ELF-1 (cell line): ENCODE measurements at regions not wholly inside any gene's neighbourhood (a gene's known extent, or its start where the extent isn't known, plus 50 kb on each side); places are given as distances from the start of the nearest gene placed in this dataset.
"Not testable (repeated sequence)": the region's sequence is repeated elsewhere in the genome, so short reads cannot be mapped to it uniquely, and the experiment has no call there.

ENCODE experiments used
- DNase-seq: peaks from one replicate; pipeline ENCODE4 v3.0.0-alpha.2; 2016; ENCODE audit warnings: low read depth, low spot score

GRCh38 chr5:67644221-67644920 is 447.8 kb upstream of the CD180 start:
- DNase-seq = no peak

- no peak for DNase-seq
Measured at GRCh38 chr5:67643536-67643935, 446.9 kb upstream of the CD180 start.

GRCh38 chr5:67639976-67640375 is 443.4 kb upstream of the CD180 start:
- DNase-seq = no peak

GRCh38 chr5:67639313-67639712 is 442.7 kb upstream of the CD180 start:
- no peak for DNase-seq

- no peak for DNase-seq
Measured at GRCh38 chr5:67636850-67637524, 440.4 kb upstream of the CD180 start.

GRCh38 chr5:67636091-67636490 is 439.5 kb upstream of the CD180 start:
- DNase-seq = no peak

- DNase-seq = not testable (repeated sequence)
Measured at GRCh38 chr5:67627079-67627478, 430.5 kb upstream of the CD180 start.

- DNase-seq = no peak
Measured at GRCh38 chr5:67623078-67623477, 426.5 kb upstream of the CD180 start.

GRCh38 chr5:67620424-67621397 is 424.1 kb upstream of the CD180 start:
- peak; percentile 12 for DNase-seq

- no peak for DNase-seq
Measured at GRCh38 chr5:67619636-67620035, 423.0 kb upstream of the CD180 start.

- no peak for DNase-seq
Measured at GRCh38 chr5:67619235-67619634, 422.6 kb upstream of the CD180 start.

GRCh38 chr5:67617051-67617450 is 420.5 kb upstream of the CD180 start:
- peak; percentile 80 for DNase-seq

GRCh38 chr5:67612961-67613360 is 416.4 kb upstream of the CD180 start:
- DNase-seq = no peak

GRCh38 chr5:67610186-67610912 is 413.8 kb upstream of the CD180 start:
- DNase-seq = no peak

GRCh38 chr5:67607958-67608357 is 411.4 kb upstream of the CD180 start:
- DNase-seq = no peak

GRCh38 chr5:67606586-67606947 is 410.0 kb upstream of the CD180 start:
- DNase-seq = no peak

- DNase-seq = no peak
Measured at GRCh38 chr5:67605730-67606585, 409.4 kb upstream of the CD180 start.

GRCh38 chr5:67591491-67591890 is 394.9 kb upstream of the CD180 start:
- DNase-seq = no peak

- no peak for DNase-seq
Measured at GRCh38 chr5:67588389-67588788, 391.8 kb upstream of the CD180 start.

GRCh38 chr5:67581203-67581602 is 384.6 kb upstream of the CD180 start:
- DNase-seq = no peak

- DNase-seq = no peak
Measured at GRCh38 chr5:67578011-67578410, 381.4 kb upstream of the CD180 start.
